H9 (cell line): ENCODE measurements at regions not wholly inside any gene's neighbourhood (a gene's known extent, or its start where the extent isn't known, plus 50 kb on each side); places are given as distances from the start of the nearest gene placed in this dataset.

Experiments
- DNase-seq: peaks from one replicate; pipeline ENCODE4 v3.0.0-alpha.2; 2017
- H2AFZ ChIP-seq: one replicate; pipeline ENCODE4 v1.6.1; 2013; ENCODE audit warnings: mild to moderate bottlenecking, low read length, control low read depth, moderate library complexity
- H2AK5ac ChIP-seq: 2 replicates; pipeline ENCODE4 v1.6.1; 2013; ENCODE audit warnings: low read length, control low read depth, mixed read lengths; ENCODE audit not compliant: insufficient read length
- H2BK120ac ChIP-seq: one replicate; pipeline ENCODE4 v1.6.1; 2013; ENCODE audit warnings: low read depth, mild to moderate bottlenecking, low read length, control low read depth, inconsistent platforms; ENCODE audit not compliant: poor library complexity, severe bottlenecking
- H2BK12ac ChIP-seq: 2 replicates; pipeline ENCODE4 v1.6.1; 2013; ENCODE audit warnings: low read length, control low read depth, mixed read lengths, low read depth; ENCODE audit not compliant: insufficient read length
- H2BK15ac ChIP-seq: 2 replicates; pipeline ENCODE4 v1.6.1; 2013; ENCODE audit warnings: low read depth, low read length, control low read depth
- H2BK20ac ChIP-seq: one replicate; pipeline ENCODE4 v1.6.1; 2013; ENCODE audit warnings: low read depth, mild to moderate bottlenecking, low read length, control low read depth, inconsistent platforms; ENCODE audit not compliant: poor library complexity, severe bottlenecking
- H2BK5ac ChIP-seq: 2 replicates; pipeline ENCODE4 v1.6.1; 2013; ENCODE audit warnings: low read length, control low read depth, mixed read lengths; ENCODE audit not compliant: insufficient read length
- H3K14ac ChIP-seq: 2 replicates; pipeline ENCODE4 v1.6.1; 2013; ENCODE audit warnings: low read length, control low read depth; ENCODE audit not compliant: insufficient read depth
- H3K18ac ChIP-seq: 2 replicates; pipeline ENCODE4 v1.6.1; 2013; ENCODE audit warnings: low read depth, mild to moderate bottlenecking, mixed read lengths, low read length, control low read depth; ENCODE audit not compliant: insufficient read length
- H3K23ac ChIP-seq: 2 replicates; pipeline ENCODE4 v1.6.1; 2013; ENCODE audit warnings: low read length, control low read depth, mixed read lengths, low read depth; ENCODE audit not compliant: insufficient read length
- H3K23me2 ChIP-seq: 2 replicates; pipeline ENCODE4 v1.6.1; 2013; ENCODE audit warnings: low read depth, mild to moderate bottlenecking, mixed read lengths, low read length, control low read depth; ENCODE audit not compliant: insufficient read length, poor library complexity, severe bottlenecking
- H3K27ac ChIP-seq: 2 replicates; pipeline ENCODE4 v1.5.1; 2013; ENCODE audit warnings: low read length, control low read depth, mixed read lengths, low read depth; ENCODE audit not compliant: insufficient read length
- H3K27me3 ChIP-seq: 2 replicates; pipeline ENCODE4 v1.6.1; 2013; ENCODE audit warnings: low read length, control low read depth, inconsistent platforms; ENCODE audit not compliant: insufficient read depth
- H3K4ac ChIP-seq: 2 replicates; pipeline ENCODE4 v1.6.1; 2013; ENCODE audit warnings: low read depth, mild to moderate bottlenecking, control low read depth, inconsistent platforms, low read length, moderate library complexity
- H3K4me1 ChIP-seq: 2 replicates; pipeline ENCODE4 v1.6.1; 2013; ENCODE audit warnings: low read length, control low read depth, inconsistent platforms; ENCODE audit not compliant: insufficient read depth
- H3K4me2 ChIP-seq: 2 replicates; pipeline ENCODE4 v1.6.1; 2013; ENCODE audit warnings: low read length, control low read depth, mixed read lengths; ENCODE audit not compliant: insufficient read length, insufficient read depth
- H3K56ac ChIP-seq: 2 replicates; pipeline ENCODE4 v1.6.1; 2013; ENCODE audit warnings: low read depth, mild to moderate bottlenecking, mixed read lengths, low read length, control low read depth; ENCODE audit not compliant: insufficient read length
- H3K79me1 ChIP-seq: 2 replicates; pipeline ENCODE4 v1.6.1; 2013; ENCODE audit warnings: low read depth, mild to moderate bottlenecking, moderate library complexity, low read length, control low read depth, inconsistent platforms; ENCODE audit not compliant: insufficient read depth, poor library complexity, severe bottlenecking
- H3K79me2 ChIP-seq: 2 replicates; pipeline ENCODE4 v1.6.1; 2013; ENCODE audit warnings: low read length, control low read depth, inconsistent platforms; ENCODE audit not compliant: insufficient read depth
- H3K9ac ChIP-seq: 2 replicates; pipeline ENCODE4 v1.6.1; 2013; ENCODE audit warnings: low read length, control low read depth, mixed read lengths; ENCODE audit not compliant: insufficient read length; ENCODE audit errors: extremely low read depth
- H3K9me3 ChIP-seq: one replicate; pipeline ENCODE4 v1.6.1; 2013; ENCODE audit warnings: low read depth, low read length, inconsistent platforms; ENCODE audit not compliant: control insufficient read depth
- H3T11ph ChIP-seq: one replicate; pipeline ENCODE4 v1.6.1; 2013; ENCODE audit warnings: mild to moderate bottlenecking, low read length, control low read depth, inconsistent platforms
- H4K20me1 ChIP-seq: one replicate; pipeline ENCODE4 v1.6.1; 2013; ENCODE audit not compliant: control insufficient read depth, insufficient read length, insufficient read depth
- H4K5ac ChIP-seq: 2 replicates; pipeline ENCODE4 v1.6.1; 2013; ENCODE audit warnings: low read depth, mild to moderate bottlenecking, mixed read lengths, low read length, control low read depth; ENCODE audit not compliant: insufficient read length
- H4K8ac ChIP-seq: replicated peaks from 2 replicates; pipeline ENCODE4 v1.6.1; 2013; ENCODE audit warnings: low read length, control low read depth, mixed read lengths, low read depth; ENCODE audit not compliant: insufficient read length
- H4K91ac ChIP-seq: 2 replicates; pipeline ENCODE4 v1.6.1; 2013; ENCODE audit warnings: low read depth, mild to moderate bottlenecking, moderate library complexity, mixed read lengths, low read length, control low read depth; ENCODE audit not compliant: insufficient read length
- H3K27ac Mint-ChIP-seq, 3 experiments: 2 replicates in 2 of 3; 3 replicates in 1 of 3; pipeline ENCODE4 v1.8.0; 2020 to 2021; ENCODE audit warnings: mixed read lengths in 3 of 3, mild to moderate bottlenecking in 1 of 3, moderate library complexity in 1 of 3
- H3K27me3 Mint-ChIP-seq: 2 replicates; pipeline ENCODE4 v1.8.0; 2021; ENCODE audit warnings: low read depth, mild to moderate bottlenecking, moderate library complexity, mixed read lengths
- H3K36me3 Mint-ChIP-seq, 3 experiments: 2 replicates in 2 of 3; 3 replicates in 1 of 3; pipeline ENCODE4 v1.8.0; 2020 to 2021; ENCODE audit warnings: low read depth in 3 of 3, mixed read lengths in 3 of 3; ENCODE audit not compliant: insufficient read depth in 1 of 3
- H3K4me1 Mint-ChIP-seq, 2 experiments: 2 replicates each; pipeline ENCODE4 v1.8.0; 2020; ENCODE audit warnings: mixed read lengths in 2 of 2
- H3K4me3 Mint-ChIP-seq, 2 experiments: 2 replicates in 1 of 2; 3 replicates in 1 of 2; pipeline ENCODE4 v1.8.0; 2020 to 2021; ENCODE audit warnings: mild to moderate bottlenecking in 2 of 2, mixed read lengths in 2 of 2, moderate library complexity in 1 of 2
- H3K9me3 Mint-ChIP-seq, 2 experiments: 2 replicates in 1 of 2; 3 replicates in 1 of 2; pipeline ENCODE4 v1.8.0; 2020; ENCODE audit warnings: mild to moderate bottlenecking in 2 of 2, mixed read lengths in 2 of 2, moderate library complexity in 1 of 2
- WGBS: extraction: QIAGEN DNeasy Blood & Tissue Kit; methylation state at CpG from one replicate; pipeline ENCODE4 v1.1.7; 2013; ENCODE audit warnings: missing lambda C conversion rate, low lambda C conversion rate, mixed read lengths; ENCODE audit not compliant: insufficient read length; ENCODE audit errors: extremely low coverage; 5-methylcytosine and 5-hydroxymethylcytosine counted together
- TF ChIP-seq, protein P1 (sequence below): fragments of 200-600 bp; sonication (generic); conservative IDR thresholded peaks from 3 replicates; pipeline ENCODE4 v1.8.0; 2021; ENCODE audit warnings: antibody characterized with exemption, mild to moderate bottlenecking

DNA sequence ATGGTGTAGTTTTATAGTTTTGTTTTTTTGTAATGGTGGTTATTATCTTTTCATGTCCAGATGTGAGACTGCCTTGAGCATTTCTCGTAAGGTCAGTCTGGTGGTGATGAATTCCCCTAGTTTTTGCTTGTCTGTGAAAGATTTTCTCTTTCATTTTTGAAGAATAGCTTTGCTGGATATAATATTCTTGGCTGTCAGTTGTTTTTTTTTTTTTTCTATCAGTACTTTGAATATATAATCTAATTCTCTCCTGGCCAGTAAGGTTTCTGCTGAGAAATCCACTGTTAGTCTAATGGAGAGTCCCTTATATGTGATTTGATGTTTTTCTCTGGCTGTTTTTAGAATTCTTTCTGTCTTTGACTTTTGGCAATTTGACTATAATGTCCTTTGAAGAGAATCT, 106.9 kb downstream of the CARTPT start:
- Histone ChIP-seq H3K27me3 (no peaks in the 10 kb centered on the region), H3K14ac (no peak overlapping the region), H2BK20ac (no peak overlapping the region), H2BK120ac (no peak overlapping the region), H3K4ac (no peak overlapping the region), H3K27ac (no peak overlapping the region), H4K8ac (no peak overlapping the region), H3K9me3 (no peaks in the 10 kb centered on the region), H2BK5ac (no peak overlapping the region), H4K20me1 (no peaks in the 10 kb centered on the region), H3K18ac (no peak overlapping the region), H3K4me1 (peaks cover 2% of the 10 kb centered on the region; the same call in 1 of the 2 replicates), H3K79me2 (no peaks in the 10 kb centered on the region), H4K91ac (no peak overlapping the region), H3K4me2 (no peak overlapping the region), H2BK12ac (no peak overlapping the region), H2BK15ac (no peak overlapping the region), H3K79me1 (no peaks in the 10 kb centered on the region), H3K56ac (no peak overlapping the region), H3K9ac (no peak overlapping the region), H3T11ph (no peak overlapping the region), H4K5ac (no peak overlapping the region), H2AFZ (no peak overlapping the region), H3K23ac (no peak overlapping the region), H2AK5ac (no peak overlapping the region), H3K23me2 (no peaks in the 10 kb centered on the region)
- Mint-ChIP-seq H3K36me3 (peaks cover 7 to 21% (median 19%) of the 10 kb centered on the region in 3 experiments), H3K4me3 (no peak overlapping the region), H3K4me1 (peaks cover 11 to 12% of the 10 kb centered on the region in 2 experiments), H3K27me3 (peaks cover 6% of the 10 kb centered on the region), H3K27ac (no peak overlapping the region), H3K9me3 (peaks cover 27 to 34% of the 10 kb centered on the region in 2 experiments)
- no CpG with 5 or more reads among the region's 1 CpG for WGBS
- TF ChIP-seq, protein P1, sequence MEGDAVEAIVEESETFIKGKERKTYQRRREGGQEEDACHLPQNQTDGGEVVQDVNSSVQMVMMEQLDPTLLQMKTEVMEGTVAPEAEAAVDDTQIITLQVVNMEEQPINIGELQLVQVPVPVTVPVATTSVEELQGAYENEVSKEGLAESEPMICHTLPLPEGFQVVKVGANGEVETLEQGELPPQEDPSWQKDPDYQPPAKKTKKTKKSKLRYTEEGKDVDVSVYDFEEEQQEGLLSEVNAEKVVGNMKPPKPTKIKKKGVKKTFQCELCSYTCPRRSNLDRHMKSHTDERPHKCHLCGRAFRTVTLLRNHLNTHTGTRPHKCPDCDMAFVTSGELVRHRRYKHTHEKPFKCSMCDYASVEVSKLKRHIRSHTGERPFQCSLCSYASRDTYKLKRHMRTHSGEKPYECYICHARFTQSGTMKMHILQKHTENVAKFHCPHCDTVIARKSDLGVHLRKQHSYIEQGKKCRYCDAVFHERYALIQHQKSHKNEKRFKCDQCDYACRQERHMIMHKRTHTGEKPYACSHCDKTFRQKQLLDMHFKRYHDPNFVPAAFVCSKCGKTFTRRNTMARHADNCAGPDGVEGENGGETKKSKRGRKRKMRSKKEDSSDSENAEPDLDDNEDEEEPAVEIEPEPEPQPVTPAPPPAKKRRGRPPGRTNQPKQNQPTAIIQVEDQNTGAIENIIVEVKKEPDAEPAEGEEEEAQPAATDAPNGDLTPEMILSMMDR: no peak
- DNase-seq: no peak
